C1 segment of cervical spinal cord (tissue), 14 donors: ENCODE measurements at regions not wholly inside any gene's neighbourhood (a gene's known extent, or its start where the extent isn't known, plus 50 kb on each side); places are given as distances from the start of the nearest gene placed in this dataset.

Source experiments
- DNase-seq, 14 donors: peaks; one replicate each; lab custom pipeline; 2025; lab: John Stamatoyannopoulos, UW

- no peak for DNase-seq
Measured at GRCh38 chr5:25850581-25850980, 1187.8 kb downstream of the CDH9 start.

DNA sequence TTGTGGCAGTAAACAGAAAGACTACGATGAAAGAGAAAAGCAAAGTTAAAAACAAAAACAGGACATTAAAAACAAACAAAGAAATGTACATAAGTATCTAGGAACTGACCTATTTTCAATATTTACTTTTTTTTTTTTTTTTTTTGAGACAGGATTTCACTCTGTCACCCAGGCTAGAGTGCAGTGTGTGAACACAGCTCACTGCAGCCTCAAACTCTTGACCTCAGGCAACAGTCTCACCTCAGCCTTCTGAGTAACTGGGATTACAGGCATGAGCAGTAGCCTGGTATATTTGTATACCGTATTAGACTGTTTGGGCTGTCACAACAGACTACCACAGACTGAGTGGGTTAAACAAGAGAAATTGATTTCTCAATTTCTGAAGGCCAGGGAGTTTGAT is 1189.1 kb downstream of the CDH9 start:
- DNase-seq = no peak

GRCh38 chr5:25823330-25823873 is 1178.6 kb upstream of the CDH10 start:
- no peak for DNase-seq
